Caco-2 (cell line): ENCODE measurements at regions not wholly inside any gene's neighbourhood (a gene's known extent, or its start where the extent isn't known, plus 50 kb on each side); places are given as distances from the start of the nearest gene placed in this dataset.

Experiments used
- BruUV-seq: library from RNA; stranded (reverse); fragments of 400-500 nt; replicated peaks from 2 replicates; lab custom pipeline; 2021; lab: Mats Ljungman, UMichigan
- CTCF ChIA-PET: fragments of 300-600 bp; sonication (Branson Sonifier 250); formaldehyde crosslinking; loops from one replicate; lab custom pipeline; 2022; ENCODE audit warnings: antibody characterized with exemption; lab: Charles Lee
- POLR2A ChIA-PET: fragments of 300-600 bp; sonication (Branson Sonifier 250); formaldehyde crosslinking; loops from one replicate; lab custom pipeline; 2022; ENCODE audit warnings: antibody characterized with exemption; lab: Charles Lee
- DNase-seq, 2 experiments: peaks; one replicate each; pipeline versions ENCODE4 v3.0.0 to v3.0.0-alpha.2; 2020 to 2022
- H3K27me3 ChIP-seq: replicated peaks from 2 replicates; pipeline ENCODE4 v1.6.0; 2011; ENCODE audit warnings: low read length; ENCODE audit not compliant: control insufficient read depth, insufficient read depth
- H3K36me3 ChIP-seq: 2 replicates; pipeline ENCODE4 v1.5.1; 2011; ENCODE audit warnings: low read length; ENCODE audit not compliant: control insufficient read depth, insufficient read depth
- H3K4me1 ChIP-seq: fragments of 250-450 bp; sonication (Bioruptor Pico); 2 replicates; pipeline ENCODE4 v1.5.1; 2020; ENCODE audit warnings: mild to moderate bottlenecking
- H3K4me3 ChIP-seq: 2 replicates; pipeline ENCODE4 v1.5.1; 2011; ENCODE audit warnings: low read depth, mild to moderate bottlenecking, control low read depth, low read length
- H3K9me3 ChIP-seq: fragments of 250-450 bp; sonication (Bioruptor Pico); 2 replicates; pipeline ENCODE4 v1.5.1; 2020; ENCODE audit warnings: mild to moderate bottlenecking, moderate library complexity
- H3K27ac Mint-ChIP-seq: one replicate; pipeline ENCODE4 v1.8.0; 2022; ENCODE audit warnings: mixed read lengths; ENCODE audit not compliant: unreplicated experiment
- H3K27me3 Mint-ChIP-seq: one replicate; pipeline ENCODE4 v1.8.0; 2022; ENCODE audit warnings: mixed read lengths; ENCODE audit not compliant: insufficient read depth, unreplicated experiment
- H3K36me3 Mint-ChIP-seq: one replicate; pipeline ENCODE4 v1.8.0; 2022; ENCODE audit warnings: mild to moderate bottlenecking, mixed read lengths; ENCODE audit not compliant: insufficient read depth, unreplicated experiment
- H3K4me1 Mint-ChIP-seq: one replicate; pipeline ENCODE4 v1.8.0; 2022; ENCODE audit warnings: low read depth, mixed read lengths; ENCODE audit not compliant: unreplicated experiment
- H3K4me3 Mint-ChIP-seq: one replicate; pipeline ENCODE4 v1.8.0; 2022; ENCODE audit warnings: mild to moderate bottlenecking, moderate library complexity, mixed read lengths; ENCODE audit not compliant: unreplicated experiment
- H3K9me3 Mint-ChIP-seq: one replicate; pipeline ENCODE4 v1.8.0; 2022; ENCODE audit warnings: mixed read lengths; ENCODE audit not compliant: unreplicated experiment
- intact Hi-C: fragments of 100-400 bp; cut with micrococcal nuclease; formaldehyde crosslinking; loops from one replicate; pipeline ENCODE4 v1.10.0; 2022; ENCODE audit not compliant: unreplicated experiment
- TF ChIP-seq, protein P1 (sequence below), 2 experiments: fragments of 200-600 bp in 1 of 2; IDR thresholded peaks; 1 replicate in 1 of 2; 2 replicates in 1 of 2; pipeline versions ENCODE4 v1.5.1 to v1.8.0; 2011 to 2022; ENCODE audit warnings: antibody characterized with exemption in 1 of 2, control low read depth in 1 of 2, inconsistent platforms in 1 of 2, low read depth in 1 of 2, low read length in 1 of 2, mild to moderate bottlenecking in 1 of 2, moderate library complexity in 1 of 2; ENCODE audit not compliant: insufficient read depth in 1 of 2, severe bottlenecking in 1 of 2, unreplicated experiment in 1 of 2

DNA sequence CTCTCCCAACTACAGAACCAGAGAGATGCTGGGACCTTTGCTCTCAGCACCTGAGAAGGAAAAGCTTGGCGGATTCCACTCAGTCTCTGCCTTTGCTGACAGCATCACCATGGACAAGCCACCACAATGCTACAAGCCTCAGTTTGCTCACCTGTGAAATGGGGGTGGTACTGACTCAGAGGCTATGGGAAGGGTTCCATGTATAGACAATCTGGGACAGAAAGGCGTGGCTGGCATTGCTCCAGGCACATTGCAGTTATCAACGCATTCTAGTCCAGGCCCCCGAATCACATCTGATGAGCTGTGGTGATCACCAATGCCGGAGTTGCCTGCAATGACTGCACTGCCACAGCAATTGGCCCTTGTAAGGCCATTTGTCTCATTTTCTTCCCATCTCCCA lies 72.6 kb downstream of the ISX start:
- Histone ChIP-seq H3K4me3 (no peak overlapping the region), H3K36me3 (no peaks in the 10 kb centered on the region), H3K27me3 (no peaks in the 10 kb centered on the region), H3K9me3 (no peaks in the 10 kb centered on the region), H3K4me1 (peaks cover 14% of the 10 kb centered on the region)
- Mint-ChIP-seq H3K9me3 (no peaks in the 10 kb centered on the region), H3K27me3 (peaks cover 5% of the 10 kb centered on the region), H3K27ac (no peak overlapping the region), H3K36me3 (no peaks in the 10 kb centered on the region), H3K4me1 (no peaks in the 10 kb centered on the region), H3K4me3 (no peak overlapping the region)
- no peak for DNase-seq
- ChIA-PET POLR2A (no interaction called here), CTCF (no interaction called here)
- intact Hi-C loops, result no loop called here
- TF ChIP-seq, protein P1, sequence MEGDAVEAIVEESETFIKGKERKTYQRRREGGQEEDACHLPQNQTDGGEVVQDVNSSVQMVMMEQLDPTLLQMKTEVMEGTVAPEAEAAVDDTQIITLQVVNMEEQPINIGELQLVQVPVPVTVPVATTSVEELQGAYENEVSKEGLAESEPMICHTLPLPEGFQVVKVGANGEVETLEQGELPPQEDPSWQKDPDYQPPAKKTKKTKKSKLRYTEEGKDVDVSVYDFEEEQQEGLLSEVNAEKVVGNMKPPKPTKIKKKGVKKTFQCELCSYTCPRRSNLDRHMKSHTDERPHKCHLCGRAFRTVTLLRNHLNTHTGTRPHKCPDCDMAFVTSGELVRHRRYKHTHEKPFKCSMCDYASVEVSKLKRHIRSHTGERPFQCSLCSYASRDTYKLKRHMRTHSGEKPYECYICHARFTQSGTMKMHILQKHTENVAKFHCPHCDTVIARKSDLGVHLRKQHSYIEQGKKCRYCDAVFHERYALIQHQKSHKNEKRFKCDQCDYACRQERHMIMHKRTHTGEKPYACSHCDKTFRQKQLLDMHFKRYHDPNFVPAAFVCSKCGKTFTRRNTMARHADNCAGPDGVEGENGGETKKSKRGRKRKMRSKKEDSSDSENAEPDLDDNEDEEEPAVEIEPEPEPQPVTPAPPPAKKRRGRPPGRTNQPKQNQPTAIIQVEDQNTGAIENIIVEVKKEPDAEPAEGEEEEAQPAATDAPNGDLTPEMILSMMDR (IDR thresholded peaks at IDR 0.05; ENCODE audit: insufficient read depth in 1 of 2, low read depth in 1 of 2, low read length in 1 of 2, severe bottlenecking in 1 of 2, unreplicated experiment in 1 of 2), result no peak
- no TSS peak for BruUV-seq

- no peaks in the 10 kb centered on the region for H3K36me3 Mint-ChIP-seq
- H3K4me1 Mint-ChIP-seq, result no peaks in the 10 kb centered on the region
- peak in 1 of 2 experiments; percentile 37 for DNase-seq
- TF ChIP-seq, protein P1 (IDR thresholded peaks at IDR 0.05; ENCODE audit: insufficient read depth in 1 of 2, low read depth in 1 of 2, low read length in 1 of 2, severe bottlenecking in 1 of 2, unreplicated experiment in 1 of 2), result peak in 1 of 2 experiments; percentile 39
- BruUV-seq, result no TSS peak
- H3K27me3 Mint-ChIP-seq, result peaks cover 3% of the 10 kb centered on the region
- Histone ChIP-seq H3K4me1 (no peaks in the 10 kb centered on the region), H3K9me3 (no peaks in the 10 kb centered on the region), H3K4me3 (no peak overlapping the region), H3K36me3 (no peaks in the 10 kb centered on the region), H3K27me3 (no peaks in the 10 kb centered on the region)
- intact Hi-C loops, result loop anchor here (1.0 kb wide), 1 partner anchor 75 kb away; the partner anchor contains the start of gene ISX
- no peak overlapping the region for H3K4me3 Mint-ChIP-seq
- POLR2A ChIA-PET, result no interaction called here
- H3K9me3 Mint-ChIP-seq, result no peaks in the 10 kb centered on the region
- CTCF ChIA-PET, result interaction anchor here (0.7 to 2.3 kb wide), 4 partner anchors 9 to 136 kb away, joined by 3 to 7 read pairs (median 6); no protein-coding TSS in a partner anchor
- no peak overlapping the region for H3K27ac Mint-ChIP-seq
Measured at GRCh38 chr22:35140879-35141745, 75.2 kb downstream of the ISX start.

DNA sequence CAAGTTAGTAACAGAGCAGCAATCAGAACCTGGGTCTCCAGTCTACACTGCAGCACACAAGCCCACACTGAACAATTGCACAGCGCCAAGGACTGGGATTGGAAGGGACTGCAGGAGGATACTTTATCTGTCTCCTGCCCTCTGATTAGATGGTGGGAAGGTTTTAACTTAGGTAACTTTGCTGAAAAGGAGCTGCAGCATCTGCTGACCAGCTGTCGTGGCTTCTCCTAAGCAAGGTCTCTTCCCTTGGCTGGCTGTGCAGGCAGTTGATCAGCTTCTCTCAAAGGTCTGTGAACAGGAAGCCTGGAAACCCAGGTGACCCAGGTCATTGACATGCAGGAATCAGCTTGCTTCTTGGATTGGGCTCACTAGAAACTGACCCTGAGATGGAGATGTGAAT lies 82.4 kb downstream of the ISX start:
- Histone ChIP-seq H3K9me3 (no peaks in the 10 kb centered on the region), H3K27me3 (no peaks in the 10 kb centered on the region), H3K4me3 (no peak overlapping the region), H3K36me3 (no peaks in the 10 kb centered on the region), H3K4me1 (no peaks in the 10 kb centered on the region)
- ChIA-PET CTCF (interaction anchor here (0.7 to 3.0 kb wide), 3 partner anchors 9 to 173 kb away, joined by 3 to 11 read pairs (median 3); no protein-coding TSS in a partner anchor), POLR2A (no interaction called here)
- TF ChIP-seq, protein P1 (IDR thresholded peaks at IDR 0.05; ENCODE audit: insufficient read depth in 1 of 2, low read depth in 1 of 2, low read length in 1 of 2, severe bottlenecking in 1 of 2, unreplicated experiment in 1 of 2), result no peak
- Mint-ChIP-seq H3K4me3 (no peak overlapping the region), H3K4me1 (no peaks in the 10 kb centered on the region), H3K27ac (no peak overlapping the region), H3K9me3 (no peaks in the 10 kb centered on the region), H3K27me3 (peaks cover 12% of the 10 kb centered on the region), H3K36me3 (no peaks in the 10 kb centered on the region)
- no peak for DNase-seq
- intact Hi-C loops, result no loop called here
- no TSS peak for BruUV-seq
